B cell (primary cell): ENCODE measurements at regions not wholly inside any gene's neighbourhood (a gene's known extent, or its start where the extent isn't known, plus 50 kb on each side); places are given as distances from the start of the nearest gene placed in this dataset.

Source experiments
- ATAC-seq: fragments of 200-7000 bp; cut with Tn5 transposase; one replicate; pipeline ENCODE4 v1.10.0; 2021; ENCODE audit warnings: low read depth, mild to moderate bottlenecking, moderate number of reproducible peaks, moderate library complexity
- CTCF ChIA-PET: fragments of 350-600 bp; sonication (Branson Sonifier 250); formaldehyde crosslinking; loops from one replicate; lab custom pipeline; 2021; ENCODE audit warnings: antibody characterized with exemption, inconsistent platforms; lab: Charles Lee
- POLR2A ChIA-PET: fragments of 350-600 bp; sonication (Branson Sonifier 250); formaldehyde crosslinking; loops from one replicate; lab custom pipeline; 2021; ENCODE audit warnings: antibody characterized with exemption; lab: Charles Lee
- DNase-seq: peaks from one replicate; pipeline ENCODE4 v3.0.0; 2013
- H2AFZ ChIP-seq: 2 replicates; pipeline ENCODE4 v1.6.1; 2012; ENCODE audit warnings: mild to moderate bottlenecking, low read depth, low read length; ENCODE audit not compliant: insufficient read depth, poor library complexity, severe bottlenecking
- H3K27ac ChIP-seq, 2 donors: 1 replicate in 1 of 2; 2 replicates in 1 of 2; pipeline ENCODE4 v1.5.1; 2012 to 2013; ENCODE audit warnings: low read length in 2 of 2, mild to moderate bottlenecking in 2 of 2, moderate library complexity in 1 of 2
- H3K27me3 ChIP-seq, 4 experiments: fragments of 200-600 bp in 1 of 4; sonication (generic) in 1 of 4; replicated peaks in 1 of 4; 1 replicate in 2 of 4; 2 replicates in 2 of 4; pipeline versions ENCODE4 v1.6.1 to v1.7.0; 2013 to 2016; ENCODE audit warnings: low read length in 3 of 4, mild to moderate bottlenecking in 2 of 4, mixed read lengths in 1 of 4, moderate library complexity in 1 of 4; ENCODE audit not compliant: insufficient read depth in 4 of 4, control insufficient read depth in 3 of 4; ENCODE audit errors: control extremely low read depth in 1 of 4
- H3K36me3 ChIP-seq, 2 experiments: replicated peaks in 1 of 2; 1 replicate in 1 of 2; 2 replicates in 1 of 2; pipeline versions ENCODE4 v1.6.1 to v1.7.1; 2013; ENCODE audit warnings: low read length in 1 of 2; ENCODE audit not compliant: insufficient read depth in 2 of 2, control insufficient read depth in 1 of 2; ENCODE audit errors: control extremely low read depth in 1 of 2, extremely low read depth in 1 of 2
- H3K4me1 ChIP-seq, 2 donors: fragments of 200-600 bp in 1 of 2; sonication (generic) in 1 of 2; 1 replicate in 1 of 2; 2 replicates in 1 of 2; pipeline versions ENCODE4 v1.5.1 to v1.6.1; 2013 to 2017; ENCODE audit warnings: low read length in 2 of 2; ENCODE audit not compliant: control insufficient read depth in 2 of 2, insufficient read depth in 2 of 2
- H3K4me2 ChIP-seq: replicated peaks from 2 replicates; pipeline ENCODE3; 2012; ENCODE audit warnings: mild to moderate bottlenecking, low read depth, low read length; ENCODE audit not compliant: poor library complexity, severe bottlenecking
- H3K4me3 ChIP-seq, 5 experiments: fragments of 200-600 bp in 1 of 5; sonication (generic) in 1 of 5; 1 replicate in 3 of 5; 2 replicates in 2 of 5; pipeline versions ENCODE4 v1.5.1 to v1.7.0; 2011 to 2016; ENCODE audit warnings: low read length in 4 of 5, mild to moderate bottlenecking in 4 of 5, low read depth in 2 of 5, control low read depth in 1 of 5, moderate library complexity in 1 of 5; ENCODE audit not compliant: insufficient read depth in 1 of 5; ENCODE audit errors: control extremely low read depth in 1 of 5, extremely low read depth in 1 of 5
- H3K79me2 ChIP-seq: fragments of 200-600 bp; sonication (generic); one replicate; pipeline ENCODE4 v1.6.0; 2016; ENCODE audit warnings: low read length; ENCODE audit not compliant: control insufficient read depth, insufficient read depth
- H3K9ac ChIP-seq: fragments of 200-600 bp; sonication (generic); 2 replicates; pipeline ENCODE4 v1.6.1; 2017; ENCODE audit warnings: mild to moderate bottlenecking, low read length, moderate library complexity
- H3K9me3 ChIP-seq, 3 donors: one replicate each; pipeline versions ENCODE4 v1.6.1 to v1.7.1; 2013; ENCODE audit warnings: low read length in 2 of 3; ENCODE audit not compliant: control insufficient read depth in 2 of 3, insufficient read depth in 1 of 3; ENCODE audit errors: control extremely low read depth in 1 of 3
- H4K20me1 ChIP-seq: 2 replicates; pipeline ENCODE4 v1.6.0; 2012; ENCODE audit warnings: mild to moderate bottlenecking, low read length; ENCODE audit not compliant: insufficient read depth, control insufficient read depth, poor library complexity, severe bottlenecking
- H3K27ac Mint-ChIP-seq: one replicate; pipeline ENCODE4 v1.8.0; 2021; ENCODE audit warnings: mixed read lengths
- H3K27me3 Mint-ChIP-seq: one replicate; pipeline ENCODE4 v1.8.0; 2021; ENCODE audit warnings: mixed read lengths
- H3K4me1 Mint-ChIP-seq: one replicate; pipeline ENCODE4 v1.8.0; 2021; ENCODE audit warnings: mixed read lengths
- H3K4me3 Mint-ChIP-seq: one replicate; pipeline ENCODE4 v1.8.0; 2021; ENCODE audit warnings: mixed read lengths
- H3K9me3 Mint-ChIP-seq: one replicate; pipeline ENCODE4 v1.8.0; 2022; ENCODE audit warnings: mixed read lengths; ENCODE audit not compliant: insufficient read depth
- EZH2 ChIP-seq: IDR thresholded peaks from 2 replicates; pipeline ENCODE4 v1.6.1; 2012; ENCODE audit warnings: borderline replicate concordance, low read depth, mild to moderate bottlenecking, moderate library complexity, low read length; ENCODE audit not compliant: insufficient read depth, poor library complexity, severe bottlenecking
- WGBS: methylation state at CpG from one replicate; pipeline ENCODE4 v1.1.5; 2013; ENCODE audit warnings: missing lambda C conversion rate; ENCODE audit not compliant: insufficient coverage; 5-methylcytosine and 5-hydroxymethylcytosine counted together
- intact Hi-C: fragments of 100-400 bp; cut with micrococcal nuclease; formaldehyde crosslinking; loops from one replicate; pipeline ENCODE4 v1.10.0; 2022
- TF ChIP-seq, protein P1 (sequence below): fragments of 200-600 bp; IDR thresholded peaks from one replicate; pipeline ENCODE4 v1.8.0; 2022; ENCODE audit warnings: antibody characterized with exemption, mild to moderate bottlenecking

DNA sequence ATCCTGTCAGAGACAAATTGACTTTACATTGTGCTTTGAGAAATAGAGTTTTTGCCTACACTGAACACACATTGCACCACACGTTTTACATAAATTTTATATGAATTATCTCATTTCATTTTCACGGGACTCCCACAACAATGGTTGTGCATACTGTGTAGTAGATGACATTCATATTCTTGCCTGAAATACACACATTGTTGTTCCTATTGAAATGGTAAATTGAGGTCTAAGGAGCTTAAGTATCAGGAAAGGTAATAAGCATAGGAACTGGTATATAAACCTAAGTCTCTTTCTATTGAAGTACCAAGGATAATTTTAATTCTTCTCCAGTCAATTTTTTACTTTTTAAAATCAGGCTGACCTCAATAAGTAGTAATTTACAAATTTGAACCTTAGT is 473.7 kb upstream of the DEPDC1 start:
- Histone ChIP-seq H3K4me3 (no peak overlapping the region), H3K36me3 (no peaks in the 10 kb centered on the region), H3K9ac (no peak overlapping the region), H3K79me2 (no peaks in the 10 kb centered on the region), H4K20me1 (no peaks in the 10 kb centered on the region), H2AFZ (no peak overlapping the region), H3K27me3 (no peaks in the 10 kb centered on the region), H3K4me2 (no peak overlapping the region), H3K9me3 (no peaks in the 10 kb centered on the region), H3K4me1 (no peaks in the 10 kb centered on the region), H3K27ac (no peak overlapping the region)
- ChIA-PET POLR2A (no interaction called here), CTCF (no interaction called here)
- no peak overlapping the region for H3K4me3 Mint-ChIP-seq
- DNase-seq (no peak), ATAC-seq (no peak)
- intact Hi-C loops: no loop called here
- whole genome bisulfite sequencing: no CpG with 5 or more reads among the region's 2 CpGs
- TF ChIP-seq, protein P1, sequence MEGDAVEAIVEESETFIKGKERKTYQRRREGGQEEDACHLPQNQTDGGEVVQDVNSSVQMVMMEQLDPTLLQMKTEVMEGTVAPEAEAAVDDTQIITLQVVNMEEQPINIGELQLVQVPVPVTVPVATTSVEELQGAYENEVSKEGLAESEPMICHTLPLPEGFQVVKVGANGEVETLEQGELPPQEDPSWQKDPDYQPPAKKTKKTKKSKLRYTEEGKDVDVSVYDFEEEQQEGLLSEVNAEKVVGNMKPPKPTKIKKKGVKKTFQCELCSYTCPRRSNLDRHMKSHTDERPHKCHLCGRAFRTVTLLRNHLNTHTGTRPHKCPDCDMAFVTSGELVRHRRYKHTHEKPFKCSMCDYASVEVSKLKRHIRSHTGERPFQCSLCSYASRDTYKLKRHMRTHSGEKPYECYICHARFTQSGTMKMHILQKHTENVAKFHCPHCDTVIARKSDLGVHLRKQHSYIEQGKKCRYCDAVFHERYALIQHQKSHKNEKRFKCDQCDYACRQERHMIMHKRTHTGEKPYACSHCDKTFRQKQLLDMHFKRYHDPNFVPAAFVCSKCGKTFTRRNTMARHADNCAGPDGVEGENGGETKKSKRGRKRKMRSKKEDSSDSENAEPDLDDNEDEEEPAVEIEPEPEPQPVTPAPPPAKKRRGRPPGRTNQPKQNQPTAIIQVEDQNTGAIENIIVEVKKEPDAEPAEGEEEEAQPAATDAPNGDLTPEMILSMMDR: no peak
- TF ChIP-seq EZH2: no peak
- H3K27me3 Mint-ChIP-seq: no peaks in the 10 kb centered on the region
- no peak overlapping the region for H3K27ac Mint-ChIP-seq
- no peaks in the 10 kb centered on the region for H3K4me1 Mint-ChIP-seq
- H3K9me3 Mint-ChIP-seq: peaks cover 1% of the 10 kb centered on the region

DNA sequence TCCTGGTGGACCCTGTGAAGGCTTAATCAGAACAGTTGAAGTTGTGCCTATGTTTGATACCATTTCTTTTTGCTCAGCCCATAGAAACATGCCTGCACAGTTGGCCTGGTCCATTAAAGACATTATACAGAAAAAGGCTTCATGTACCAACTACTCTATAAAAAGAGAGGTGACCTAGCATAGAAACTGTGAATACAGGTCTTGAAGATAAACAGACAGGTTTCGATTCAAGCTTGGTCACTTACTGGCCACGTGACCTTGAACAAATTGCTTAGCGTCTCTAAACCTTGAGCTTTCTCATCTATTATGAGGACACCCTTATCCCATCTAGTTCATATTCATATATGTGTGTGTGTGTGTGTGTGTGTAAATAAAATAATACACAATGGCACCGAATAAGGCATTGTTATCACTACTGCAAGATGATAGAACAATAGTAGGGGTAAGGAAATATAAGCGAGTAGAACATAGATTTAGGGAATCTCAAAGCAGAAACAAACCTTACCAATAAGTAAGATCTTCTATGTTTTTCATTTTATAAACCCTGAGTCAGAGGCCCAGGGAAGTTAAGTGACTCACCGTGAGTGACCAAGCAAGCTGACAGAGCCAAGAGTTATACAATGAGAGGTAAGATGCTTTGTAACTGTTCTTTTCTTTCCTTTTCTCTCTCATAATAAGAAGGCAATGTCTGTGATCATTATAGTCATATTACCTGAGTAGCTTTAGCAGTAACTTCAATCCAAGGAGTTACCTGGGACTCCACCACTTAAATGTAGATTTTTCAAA is 476.8 kb upstream of the DEPDC1 start:
- Mint-ChIP-seq H3K4me1 (no peaks in the 10 kb centered on the region), H3K27me3 (no peaks in the 10 kb centered on the region), H3K27ac (no peak overlapping the region), H3K4me3 (no peak overlapping the region), H3K9me3 (no peaks in the 10 kb centered on the region)
- H4K20me1 ChIP-seq: no peaks in the 10 kb centered on the region
- H3K79me2 ChIP-seq: no peaks in the 10 kb centered on the region
- CTCF ChIA-PET: no interaction called here
- WGBS: no CpG with 5 or more reads among the region's 6 CpGs
- no peak overlapping the region for H2AFZ ChIP-seq
- intact Hi-C loops: no loop called here
- H3K4me3 ChIP-seq: no peak overlapping the region
- no peak for ATAC-seq
- no peaks in the 10 kb centered on the region for H3K4me1 ChIP-seq
- no peaks in the 10 kb centered on the region for H3K27me3 ChIP-seq
- no peak overlapping the region for H3K4me2 ChIP-seq
- no peak overlapping the region for H3K27ac ChIP-seq
- no peak for DNase-seq
- no peaks in the 10 kb centered on the region for H3K36me3 ChIP-seq
- POLR2A ChIA-PET: no interaction called here
- no peak overlapping the region for H3K9ac ChIP-seq
- TF ChIP-seq, protein P1: no peak
- TF ChIP-seq EZH2: no peak
- no peaks in the 10 kb centered on the region for H3K9me3 ChIP-seq
